Suprapubic skin (tissue), 4 donors: ENCODE measurements at regions not wholly inside any gene's neighbourhood (a gene's known extent, or its start where the extent isn't known, plus 50 kb on each side); places are given as distances from the start of the nearest gene placed in this dataset.

Experiments
- EP300 ChIP-seq: sonication (generic); formaldehyde crosslinking; IDR thresholded peaks from one replicate; pipeline ENCODE4 v1.6.1; 2017; ENCODE audit warnings: antibody characterized with exemption
- POLR2A ChIP-seq, 2 donors: fragments of 450-650 bp; IDR thresholded peaks; one replicate each; pipeline ENCODE4 v1.6.1; 2017; ENCODE audit warnings: antibody characterized with exemption in 2 of 2, mild to moderate bottlenecking in 2 of 2, moderate library complexity in 2 of 2
- POLR2AphosphoS5 ChIP-seq, 3 donors: sonication (generic); formaldehyde crosslinking; IDR thresholded peaks; one replicate each; pipeline ENCODE4 v1.6.1; 2017; ENCODE audit warnings: antibody characterized with exemption in 3 of 3
- TF ChIP-seq, protein P1 (sequence below), 2 donors: fragments of 200-600 bp in 1 of 2; fragments of 450-650 bp in 1 of 2; sonication (generic) in 1 of 2; IDR thresholded peaks; one replicate each; pipeline ENCODE4 v1.5.1; 2016 to 2019; ENCODE audit warnings: antibody characterized with exemption in 2 of 2, mild to moderate bottlenecking in 1 of 2, moderate library complexity in 1 of 2

GRCh38 chr6:90370493-90370959 is 73.9 kb upstream of the BACH2 start:
- TF ChIP-seq, protein P1, sequence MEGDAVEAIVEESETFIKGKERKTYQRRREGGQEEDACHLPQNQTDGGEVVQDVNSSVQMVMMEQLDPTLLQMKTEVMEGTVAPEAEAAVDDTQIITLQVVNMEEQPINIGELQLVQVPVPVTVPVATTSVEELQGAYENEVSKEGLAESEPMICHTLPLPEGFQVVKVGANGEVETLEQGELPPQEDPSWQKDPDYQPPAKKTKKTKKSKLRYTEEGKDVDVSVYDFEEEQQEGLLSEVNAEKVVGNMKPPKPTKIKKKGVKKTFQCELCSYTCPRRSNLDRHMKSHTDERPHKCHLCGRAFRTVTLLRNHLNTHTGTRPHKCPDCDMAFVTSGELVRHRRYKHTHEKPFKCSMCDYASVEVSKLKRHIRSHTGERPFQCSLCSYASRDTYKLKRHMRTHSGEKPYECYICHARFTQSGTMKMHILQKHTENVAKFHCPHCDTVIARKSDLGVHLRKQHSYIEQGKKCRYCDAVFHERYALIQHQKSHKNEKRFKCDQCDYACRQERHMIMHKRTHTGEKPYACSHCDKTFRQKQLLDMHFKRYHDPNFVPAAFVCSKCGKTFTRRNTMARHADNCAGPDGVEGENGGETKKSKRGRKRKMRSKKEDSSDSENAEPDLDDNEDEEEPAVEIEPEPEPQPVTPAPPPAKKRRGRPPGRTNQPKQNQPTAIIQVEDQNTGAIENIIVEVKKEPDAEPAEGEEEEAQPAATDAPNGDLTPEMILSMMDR (IDR thresholded peaks at IDR 0.05): no peak
- no peak for TF ChIP-seq POLR2AphosphoS5 (IDR thresholded peaks at IDR 0.05)
- no peak for TF ChIP-seq EP300
- TF ChIP-seq POLR2A (IDR thresholded peaks at IDR 0.05): no peak
